Fibroblast of lung (primary cell): ENCODE measurements at regions not wholly inside any gene's neighbourhood (a gene's known extent, or its start where the extent isn't known, plus 50 kb on each side); places are given as distances from the start of the nearest gene placed in this dataset.

Source experiments
- DNase-seq, 2 donors: peaks; one replicate each; pipeline versions ENCODE4 v3.0.0 to v3.0.0-alpha.2; 2010; ENCODE audit warnings: low read depth in 2 of 2
- H2AFZ ChIP-seq: 2 replicates; pipeline ENCODE4 v1.5.1; 2012; ENCODE audit warnings: low read length, control low read depth, inconsistent platforms
- H3K27ac ChIP-seq: 2 replicates; pipeline ENCODE4 v1.5.1; 2011; ENCODE audit warnings: low read length, control low read depth; ENCODE audit not compliant: insufficient read depth
- H3K27me3 ChIP-seq: 2 replicates; pipeline ENCODE4 v1.5.1; 2011; ENCODE audit warnings: mild to moderate bottlenecking, low read length; ENCODE audit not compliant: control insufficient read depth, insufficient read depth
- H3K36me3 ChIP-seq: 2 replicates; pipeline ENCODE4 v1.5.1; 2011; ENCODE audit warnings: low read length; ENCODE audit not compliant: control insufficient read depth, insufficient read depth
- H3K4me1 ChIP-seq: 2 replicates; pipeline ENCODE4 v1.5.1; 2011; ENCODE audit warnings: low read length; ENCODE audit not compliant: control insufficient read depth, insufficient read depth; ENCODE audit errors: extremely low read depth
- H3K4me2 ChIP-seq: 2 replicates; pipeline ENCODE4 v1.5.1; 2011; ENCODE audit warnings: low read length, control low read depth; ENCODE audit not compliant: insufficient read depth; ENCODE audit errors: extremely low read depth
- H3K4me3 ChIP-seq, 4 experiments: fragments of 200-600 bp in 1 of 4; sonication (generic) in 1 of 4; replicated peaks in 1 of 4; 2 replicates each; pipeline ENCODE4 v1.5.1; 2011 to 2016; ENCODE audit warnings: low read length in 4 of 4, low read depth in 3 of 4, mild to moderate bottlenecking in 3 of 4, control low read depth in 2 of 4, inconsistent platforms in 1 of 4, mixed read lengths in 1 of 4; ENCODE audit not compliant: insufficient read depth in 1 of 4; ENCODE audit errors: control extremely low read depth in 1 of 4
- H3K79me2 ChIP-seq: 2 replicates; pipeline ENCODE4 v1.5.1; 2012; ENCODE audit warnings: mild to moderate bottlenecking, low read length, inconsistent platforms; ENCODE audit not compliant: control insufficient read depth, insufficient read depth
- H3K9ac ChIP-seq: 2 replicates; pipeline ENCODE4 v1.5.1; 2011; ENCODE audit warnings: mild to moderate bottlenecking, low read length, control low read depth; ENCODE audit not compliant: insufficient read depth
- H3K9me3 ChIP-seq: 2 replicates; pipeline ENCODE4 v1.5.1; 2012; ENCODE audit warnings: low read depth, low read length; ENCODE audit not compliant: control insufficient read depth, insufficient read depth
- H4K20me1 ChIP-seq: 2 replicates; pipeline ENCODE4 v1.5.1; 2011; ENCODE audit warnings: low read length; ENCODE audit not compliant: control insufficient read depth, insufficient read depth; ENCODE audit errors: extremely low read depth
- CTCF ChIP-seq, 2 donors: IDR thresholded peaks in 1 of 2; conservative IDR thresholded peaks in 1 of 2; 1 replicate in 1 of 2; 2 replicates in 1 of 2; pipeline ENCODE4 v1.5.1; 2011 to 2012; ENCODE audit warnings: low read length in 2 of 2, control low read depth in 1 of 2, inconsistent platforms in 1 of 2, low read depth in 1 of 2, mild to moderate bottlenecking in 1 of 2
- EZH2 ChIP-seq: IDR thresholded peaks from 2 replicates; pipeline ENCODE4 v1.5.1; 2012; ENCODE audit warnings: low read length, control low read depth, mild to moderate bottlenecking; ENCODE audit errors: missing control alignments

GRCh38 chr15:47944637-47945288, 176.0 kb upstream of the SLC24A5 start:
- H3K79me2 ChIP-seq = no peaks in the 10 kb centered on the region
- H3K4me2 ChIP-seq = no peak overlapping the region
- no peaks in the 10 kb centered on the region for H3K9me3 ChIP-seq
- H3K4me1 ChIP-seq = no peaks in the 10 kb centered on the region
- H4K20me1 ChIP-seq = no peaks in the 10 kb centered on the region
- DNase-seq = no peak
- H3K27ac ChIP-seq = no peak overlapping the region
- H3K27me3 ChIP-seq = no peaks in the 10 kb centered on the region
- H3K4me3 ChIP-seq = no peak overlapping the region
- H2AFZ ChIP-seq = no peak overlapping the region
- H3K9ac ChIP-seq = no peak overlapping the region
- TF ChIP-seq CTCF (conservative IDR thresholded peaks at IDR 0.05 in 1 of 2, IDR thresholded peaks at IDR 0.05 in 1 of 2; ENCODE audit: low read depth in 1 of 2, low read length in 2 of 2) (no peak), EZH2 (no peak)
- no peaks in the 10 kb centered on the region for H3K36me3 ChIP-seq

- no peak overlapping the region for H2AFZ ChIP-seq
- H3K36me3 ChIP-seq = no peaks in the 10 kb centered on the region
- H3K4me1 ChIP-seq = no peaks in the 10 kb centered on the region
- no peak overlapping the region for H3K4me3 ChIP-seq
- no peak overlapping the region for H3K27ac ChIP-seq
- no peaks in the 10 kb centered on the region for H4K20me1 ChIP-seq
- H3K27me3 ChIP-seq = no peaks in the 10 kb centered on the region
- TF ChIP-seq EZH2 = no peak
- no peak for TF ChIP-seq CTCF (conservative IDR thresholded peaks at IDR 0.05 in 1 of 2, IDR thresholded peaks at IDR 0.05 in 1 of 2; ENCODE audit: low read depth in 1 of 2, low read length in 2 of 2)
- H3K4me2 ChIP-seq = no peak overlapping the region
- H3K9ac ChIP-seq = no peak overlapping the region
- H3K79me2 ChIP-seq = no peaks in the 10 kb centered on the region
- no peak for DNase-seq
- H3K9me3 ChIP-seq = no peaks in the 10 kb centered on the region
Observed at GRCh38 chr15:47945872-47946650, 174.7 kb upstream of the SLC24A5 start.

- no peak overlapping the region for H3K4me3 ChIP-seq
- no peak for DNase-seq
- no peaks in the 10 kb centered on the region for H3K9me3 ChIP-seq
- H3K27me3 ChIP-seq = no peaks in the 10 kb centered on the region
- no peak for TF ChIP-seq CTCF (conservative IDR thresholded peaks at IDR 0.05 in 1 of 2, IDR thresholded peaks at IDR 0.05 in 1 of 2; ENCODE audit: low read depth in 1 of 2, low read length in 2 of 2)
- TF ChIP-seq EZH2 = no peak
- no peaks in the 10 kb centered on the region for H3K4me1 ChIP-seq
- no peaks in the 10 kb centered on the region for H3K36me3 ChIP-seq
- no peak overlapping the region for H3K27ac ChIP-seq
- no peak overlapping the region for H3K4me2 ChIP-seq
- no peak overlapping the region for H2AFZ ChIP-seq
- H3K79me2 ChIP-seq = no peaks in the 10 kb centered on the region
- no peaks in the 10 kb centered on the region for H4K20me1 ChIP-seq
- no peak overlapping the region for H3K9ac ChIP-seq
Observed at GRCh38 chr15:47949815-47950214, 171.0 kb upstream of the SLC24A5 start.
